VCaP (cell line): ENCODE measurements at regions not wholly inside any gene's neighbourhood (a gene's known extent, or its start where the extent isn't known, plus 50 kb on each side); places are given as distances from the start of the nearest gene placed in this dataset.
A peak's percentile ranks its signal among the peaks of the same experiment; 100 is the strongest.

Experiments
- H3K27ac ChIP-seq: fragments of 450-650 bp; 2 replicates; pipeline ENCODE4 v1.5.1; 2017
- CTCF ChIP-seq: fragments of 450-650 bp; conservative IDR thresholded peaks from 2 replicates; pipeline ENCODE4 v1.5.1; 2017; ENCODE audit warnings: mild to moderate bottlenecking, moderate library complexity

- no peak overlapping the region for H3K27ac ChIP-seq
- TF ChIP-seq CTCF, result no peak
These were observed 244.4 kb downstream of the FOXA2 start for GRCh38 chr20:22339946-22340345.

GRCh38 chr20:22339091-22339881 lies 245.1 kb downstream of the FOXA2 start:
- peak; percentile 88 for TF ChIP-seq CTCF
- H3K27ac ChIP-seq, result no peak overlapping the region

GRCh38 chr20:22338140-22338708 lies 246.1 kb downstream of the FOXA2 start:
- no peak overlapping the region for H3K27ac ChIP-seq
- no peak for TF ChIP-seq CTCF

GRCh38 chr20:22335210-22335609 lies 249.2 kb downstream of the FOXA2 start:
- no peak for TF ChIP-seq CTCF
- H3K27ac ChIP-seq, result no peak overlapping the region

GRCh38 chr20:22333885-22334545 lies 250.4 kb downstream of the FOXA2 start:
- peak; percentile 90 for TF ChIP-seq CTCF
- H3K27ac ChIP-seq, result no peak overlapping the region

GRCh38 chr20:22324505-22324904 lies 259.9 kb downstream of the FOXA2 start:
- TF ChIP-seq CTCF, result no peak
- no peak overlapping the region for H3K27ac ChIP-seq

GRCh38 chr20:22322513-22322912 lies 261.9 kb downstream of the FOXA2 start:
- TF ChIP-seq CTCF, result no peak
- no peak overlapping the region for H3K27ac ChIP-seq
